H1 (cell line): ENCODE measurements at regions not wholly inside any gene's neighbourhood (a gene's known extent, or its start where the extent isn't known, plus 50 kb on each side); places are given as distances from the start of the nearest gene placed in this dataset.

Source experiments
- CBX8 ChIP-seq: fragments of 300-800, 300-1000 bp; sonication (generic); IDR thresholded peaks from 2 replicates; pipeline ENCODE4 v1.7.1; 2016; ENCODE audit warnings: low read depth, low read length, borderline replicate concordance
- EGR1 ChIP-seq: IDR thresholded peaks from 2 replicates; pipeline ENCODE4 v1.6.1; 2011; ENCODE audit warnings: low read depth, low read length, borderline replicate concordance
- JUND ChIP-seq: IDR thresholded peaks from 2 replicates; pipeline ENCODE4 v1.6.1; 2011; ENCODE audit warnings: mild to moderate bottlenecking, improper control_type of control experiment, low read length
- MAFK ChIP-seq: IDR thresholded peaks from 2 replicates; pipeline ENCODE4 v1.6.1; 2012; ENCODE audit warnings: low read depth, mild to moderate bottlenecking, improper control_type of control experiment, low read length
- NRF1 ChIP-seq: IDR thresholded peaks from 2 replicates; pipeline ENCODE4 v1.6.1; 2011; ENCODE audit warnings: mild to moderate bottlenecking, low read depth, low read length, improper control_type of control experiment
- SP2 ChIP-seq: IDR thresholded peaks from 2 replicates; pipeline ENCODE4 v1.6.1; 2012; ENCODE audit warnings: mild to moderate bottlenecking, low read length, inconsistent platforms
- TEAD4 ChIP-seq: IDR thresholded peaks from 2 replicates; pipeline ENCODE4 v1.6.1; 2012; ENCODE audit warnings: low read depth, low read length, inconsistent platforms, mixed read lengths

- TF ChIP-seq JUND = no peak
- no peak for TF ChIP-seq SP2
- no peak for TF ChIP-seq TEAD4
- TF ChIP-seq MAFK = no peak
- TF ChIP-seq CBX8 = no peak
- no peak for TF ChIP-seq EGR1
- no peak for TF ChIP-seq NRF1
These were observed 536.9 kb downstream of the TBC1D22A start (continued) for GRCh38 chr22:47299211-47299862.
